Spleen (tissue), 11 donors: ENCODE measurements at regions not wholly inside any gene's neighbourhood (a gene's known extent, or its start where the extent isn't known, plus 50 kb on each side); places are given as distances from the start of the nearest gene placed in this dataset.

Source experiments
- DNase-seq: peaks from one replicate; pipeline ENCODE4 v3.0.0-alpha.2; 2020
- H3K27ac ChIP-seq, 8 donors: fragments of 200-600 bp; sonication (generic) in 7 of 8; 1 replicate in 4 of 8; 2 replicates in 4 of 8; pipeline versions ENCODE4 v1.5.0 to v1.8.0; 2016 to 2021; ENCODE audit warnings: inconsistent platforms in 4 of 8, mild to moderate bottlenecking in 4 of 8, moderate library complexity in 1 of 8
- H3K27me3 ChIP-seq, 7 donors: fragments of 200-600 bp; sonication (generic) in 6 of 7; replicated peaks in 1 of 7; 1 replicate in 4 of 7; 2 replicates in 3 of 7; pipeline versions ENCODE4 v1.5.0 to v1.8.0; 2016 to 2021; ENCODE audit warnings: inconsistent platforms in 3 of 7, mild to moderate bottlenecking in 1 of 7
- H3K36me3 ChIP-seq, 6 donors: fragments of 200-600 bp; sonication (generic) in 5 of 6; 1 replicate in 4 of 6; 2 replicates in 2 of 6; pipeline versions ENCODE4 v1.5.0 to v1.8.0; 2016 to 2021; ENCODE audit warnings: inconsistent platforms in 2 of 6
- H3K4me1 ChIP-seq, 6 donors: fragments of 200-600 bp; sonication (generic) in 5 of 6; 1 replicate in 3 of 6; 2 replicates in 3 of 6; pipeline versions ENCODE4 v1.5.0 to v1.8.0; 2016 to 2021; ENCODE audit warnings: inconsistent platforms in 3 of 6
- H3K4me3 ChIP-seq, 8 donors: fragments of 200-600 bp; sonication (generic) in 7 of 8; 1 replicate in 4 of 8; 2 replicates in 4 of 8; pipeline versions ENCODE4 v1.5.0 to v1.8.0; 2016 to 2021; ENCODE audit warnings: inconsistent platforms in 4 of 8, mild to moderate bottlenecking in 4 of 8, moderate library complexity in 2 of 8
- H3K9me3 ChIP-seq, 8 donors: fragments of 200-600 bp; sonication (generic) in 7 of 8; 1 replicate in 4 of 8; 2 replicates in 4 of 8; pipeline versions ENCODE4 v1.5.0 to v1.8.0; 2016 to 2021; ENCODE audit warnings: inconsistent platforms in 4 of 8
- CTCF ChIP-seq, 11 experiments: fragments of 200-600 bp in 7 of 11; fragments of 450-650 bp in 4 of 11; sonication (generic) in 4 of 11; IDR thresholded peaks in 8 of 11; conservative IDR thresholded peaks in 3 of 11; 1 replicate in 7 of 11; 2 replicates in 4 of 11; pipeline versions ENCODE4 v1.4.0 to v1.8.0; 2016 to 2021; ENCODE audit warnings: antibody characterized with exemption in 11 of 11, inconsistent platforms in 4 of 11, mild to moderate bottlenecking in 1 of 11
- POLR2A ChIP-seq, 3 donors: fragments of 450-650 bp; IDR thresholded peaks; one replicate each; pipeline ENCODE4 v1.5.1; 2017; ENCODE audit warnings: antibody characterized with exemption in 3 of 3, mild to moderate bottlenecking in 1 of 3
- POLR2AphosphoS5 ChIP-seq, 3 donors: sonication (generic); formaldehyde crosslinking; IDR thresholded peaks; one replicate each; pipeline ENCODE4 v1.5.1; 2017; ENCODE audit warnings: antibody characterized with exemption in 3 of 3
- WGBS, 5 donors: extraction: QIAGEN DNeasy Blood & Tissue Kit in 3 of 5; methylation state at CpG; one replicate each; pipeline versions ENCODE4 v1.1.5 to v1.1.7; 2013 to 2018; 5-methylcytosine and 5-hydroxymethylcytosine counted together
- intact Hi-C: fragments of 100-400 bp; cut with DNase I; formaldehyde crosslinking; loops from one replicate; pipeline ENCODE4 v1.15.0; 2023; ENCODE audit warnings: low total_unique reads
- donor health status: healthy with polysubstance abuse.
- donor health status: DM: no; HTN: no; CAD: no; lungs with moderate emphysema.
- donor health status: DM: no; HTN: no; CAD: no.
- donor health status: Bipolar disorder and iron deficiency.
- donor health status: healthy.
- donor health status: DM: no; HTN: no; CAD: no.
- donor health status: DM: yes; HTN: yes; CAD: no.

- TF ChIP-seq POLR2A (IDR thresholded peaks at IDR 0.05) (no peak), POLR2AphosphoS5 (IDR thresholded peaks at IDR 0.05) (no peak), CTCF (IDR thresholded peaks at IDR 0.05 in 8 of 11, conservative IDR thresholded peaks at IDR 0.05 in 3 of 11) (no peak)
- 64 to 90% (median 78%) methylated on average over 4 of the region's 4 CpGs for WGBS, 5 donors
- H3K36me3 ChIP-seq, result no peaks in the 10 kb centered on the region
- H3K27ac ChIP-seq, result peak overlapping the region in 1 of 8 donors; percentile 31
- no peaks in the 10 kb centered on the region for H3K27me3 ChIP-seq
- DNase-seq, result no peak
- H3K4me3 ChIP-seq, result no peak overlapping the region
- no peaks in the 10 kb centered on the region for H3K4me1 ChIP-seq
- no peaks in the 10 kb centered on the region for H3K9me3 ChIP-seq
- intact Hi-C loops, result no loop called here
Observed at GRCh38 chr2:66839551-66840320, 404.8 kb downstream of the MEIS1 start.

GRCh38 chr2:66840321-66841002 is 405.5 kb downstream of the MEIS1 start:
- no peak for TF ChIP-seq POLR2AphosphoS5 (IDR thresholded peaks at IDR 0.05)
- no peak for TF ChIP-seq CTCF (IDR thresholded peaks at IDR 0.05 in 8 of 11, conservative IDR thresholded peaks at IDR 0.05 in 3 of 11)
- no peak for TF ChIP-seq POLR2A (IDR thresholded peaks at IDR 0.05)
- Histone ChIP-seq H3K4me1 (no peaks in the 10 kb centered on the region), H3K36me3 (no peaks in the 10 kb centered on the region), H3K27ac (peak overlapping the region in 1 of 8 donors; percentile 31), H3K9me3 (no peaks in the 10 kb centered on the region), H3K4me3 (no peak overlapping the region), H3K27me3 (no peaks in the 10 kb centered on the region)
- intact Hi-C loops, result no loop called here
- DNase-seq, result no peak
- 73 to 85% (median 78%) methylated on average over 8 of the region's 8 CpGs for WGBS, 5 donors

GRCh38 chr2:66843847-66844246 is 408.9 kb downstream of the MEIS1 start:
- intact Hi-C loops, result no loop called here
- WGBS, 5 donors, result 73 to 87% (median 78%) methylated on average over 3 of the region's 3 CpGs

More at GRCh38 chr2:66843847-66844246, 408.9 kb downstream of the MEIS1 start:
- Histone ChIP-seq H3K4me3 (no peak overlapping the region), H3K9me3 (no peaks in the 10 kb centered on the region), H3K36me3 (no peaks in the 10 kb centered on the region), H3K27me3 (no peaks in the 10 kb centered on the region), H3K4me1 (no peaks in the 10 kb centered on the region), H3K27ac (no peak overlapping the region)
- no peak for TF ChIP-seq CTCF (IDR thresholded peaks at IDR 0.05 in 8 of 11, conservative IDR thresholded peaks at IDR 0.05 in 3 of 11)
- TF ChIP-seq POLR2A (IDR thresholded peaks at IDR 0.05), result no peak
- no peak for TF ChIP-seq POLR2AphosphoS5 (IDR thresholded peaks at IDR 0.05)
- no peak for DNase-seq
